MM.1S (cell line): ENCODE measurements at regions not wholly inside any gene's neighbourhood (a gene's known extent, or its start where the extent isn't known, plus 50 kb on each side); places are given as distances from the start of the nearest gene placed in this dataset.

Source experiments
- EZH2phosphoT487 ChIP-seq: fragments of 300-600 bp; sonication (generic); IDR thresholded peaks from 2 replicates; pipeline ENCODE4 v1.6.1; 2018; ENCODE audit warnings: antibody characterized with exemption, low read length
- TF ChIP-seq, protein P1 (sequence below): fragments of 300-600 bp; sonication (generic); IDR thresholded peaks from 2 replicates; pipeline ENCODE4 v1.5.1; 2016; ENCODE audit warnings: antibody characterized with exemption, low read length, mixed read lengths

- no peak for TF ChIP-seq EZH2phosphoT487
- TF ChIP-seq, protein P1, sequence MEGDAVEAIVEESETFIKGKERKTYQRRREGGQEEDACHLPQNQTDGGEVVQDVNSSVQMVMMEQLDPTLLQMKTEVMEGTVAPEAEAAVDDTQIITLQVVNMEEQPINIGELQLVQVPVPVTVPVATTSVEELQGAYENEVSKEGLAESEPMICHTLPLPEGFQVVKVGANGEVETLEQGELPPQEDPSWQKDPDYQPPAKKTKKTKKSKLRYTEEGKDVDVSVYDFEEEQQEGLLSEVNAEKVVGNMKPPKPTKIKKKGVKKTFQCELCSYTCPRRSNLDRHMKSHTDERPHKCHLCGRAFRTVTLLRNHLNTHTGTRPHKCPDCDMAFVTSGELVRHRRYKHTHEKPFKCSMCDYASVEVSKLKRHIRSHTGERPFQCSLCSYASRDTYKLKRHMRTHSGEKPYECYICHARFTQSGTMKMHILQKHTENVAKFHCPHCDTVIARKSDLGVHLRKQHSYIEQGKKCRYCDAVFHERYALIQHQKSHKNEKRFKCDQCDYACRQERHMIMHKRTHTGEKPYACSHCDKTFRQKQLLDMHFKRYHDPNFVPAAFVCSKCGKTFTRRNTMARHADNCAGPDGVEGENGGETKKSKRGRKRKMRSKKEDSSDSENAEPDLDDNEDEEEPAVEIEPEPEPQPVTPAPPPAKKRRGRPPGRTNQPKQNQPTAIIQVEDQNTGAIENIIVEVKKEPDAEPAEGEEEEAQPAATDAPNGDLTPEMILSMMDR = no peak
These were observed 78.2 kb downstream of the IRF2BPL start for GRCh38 chr14:76950055-76951020.
